CD14-positive monocyte (primary cell): ENCODE measurements at regions not wholly inside any gene's neighbourhood (a gene's known extent, or its start where the extent isn't known, plus 50 kb on each side); places are given as distances from the start of the nearest gene placed in this dataset.

ENCODE experiments used
- DNase-seq, 3 donors: peaks; one replicate each; pipeline ENCODE4 v3.0.0-alpha.2; 2011 to 2022
- H2AFZ ChIP-seq: 2 replicates; pipeline ENCODE4 v1.6.0; 2012; ENCODE audit warnings: mild to moderate bottlenecking, low read depth, low read length, inconsistent platforms; ENCODE audit not compliant: insufficient read depth, poor library complexity, severe bottlenecking
- H3K27ac ChIP-seq, 2 donors: 1 replicate in 1 of 2; 2 replicates in 1 of 2; pipeline ENCODE4 v1.5.1; 2012 to 2013; ENCODE audit warnings: low read length in 2 of 2, control low read depth in 1 of 2, inconsistent platforms in 1 of 2, low read depth in 1 of 2, mild to moderate bottlenecking in 1 of 2
- H3K27me3 ChIP-seq, 2 donors: one replicate each; pipeline versions ENCODE4 v1.6.0 to v1.6.1; 2011 to 2013; ENCODE audit warnings: low read length in 2 of 2; ENCODE audit not compliant: control insufficient read depth in 2 of 2, insufficient read depth in 2 of 2
- H3K36me3 ChIP-seq, 2 donors: replicated peaks in 1 of 2; 1 replicate in 1 of 2; 2 replicates in 1 of 2; pipeline versions ENCODE4 v1.5.1 to v1.6.1; 2012 to 2013; ENCODE audit warnings: low read length in 2 of 2, control low read depth in 1 of 2, inconsistent platforms in 1 of 2, mild to moderate bottlenecking in 1 of 2; ENCODE audit not compliant: insufficient read depth in 2 of 2, control insufficient read depth in 1 of 2
- H3K4me1 ChIP-seq, 2 donors: 1 replicate in 1 of 2; 2 replicates in 1 of 2; pipeline versions ENCODE4 v1.5.1 to v1.6.1; 2012 to 2013; ENCODE audit warnings: low read length in 2 of 2, control low read depth in 1 of 2, inconsistent platforms in 1 of 2, mild to moderate bottlenecking in 1 of 2, moderate library complexity in 1 of 2; ENCODE audit not compliant: insufficient read depth in 2 of 2, control insufficient read depth in 1 of 2
- H3K4me2 ChIP-seq: replicated peaks from 2 replicates; pipeline ENCODE3; 2012; ENCODE audit warnings: low read length, moderate library complexity, mild to moderate bottlenecking; ENCODE audit not compliant: poor library complexity, severe bottlenecking; ENCODE audit errors: extremely low read depth
- H3K4me3 ChIP-seq, 3 experiments: fragments of 200-600 bp in 1 of 3; sonication (generic) in 1 of 3; replicated peaks in 1 of 3; 1 replicate in 2 of 3; 2 replicates in 1 of 3; pipeline ENCODE4 v1.5.1; 2011 to 2013; ENCODE audit warnings: low read length in 3 of 3, mild to moderate bottlenecking in 3 of 3, control low read depth in 2 of 3, low read depth in 2 of 3, inconsistent platforms in 1 of 3, moderate library complexity in 1 of 3
- H3K79me2 ChIP-seq: 2 replicates; pipeline ENCODE4 v1.6.0; 2012; ENCODE audit warnings: mild to moderate bottlenecking, control low read depth, inconsistent platforms, low read length, moderate library complexity; ENCODE audit not compliant: insufficient read depth
- H3K9ac ChIP-seq: 2 replicates; pipeline ENCODE4 v1.6.0; 2017; ENCODE audit warnings: low read length, mild to moderate bottlenecking; ENCODE audit not compliant: insufficient read depth, poor library complexity, severe bottlenecking
- H3K9me3 ChIP-seq, 2 donors: replicated peaks in 1 of 2; 1 replicate in 1 of 2; 2 replicates in 1 of 2; pipeline versions ENCODE4 v1.5.1 to v1.6.1; 2012 to 2013; ENCODE audit warnings: low read length in 2 of 2, control low read depth in 1 of 2; ENCODE audit not compliant: control insufficient read depth in 1 of 2, insufficient read depth in 1 of 2
- H4K20me1 ChIP-seq: 2 replicates; pipeline ENCODE4 v1.6.0; 2012; ENCODE audit warnings: mild to moderate bottlenecking, low read length, control low read depth, moderate library complexity; ENCODE audit not compliant: insufficient read depth
- H3K27ac Mint-ChIP-seq, 7 donors: one replicate each; pipeline ENCODE4 v1.8.0; 2020; ENCODE audit warnings: mild to moderate bottlenecking in 7 of 7, mixed read lengths in 7 of 7, moderate library complexity in 6 of 7, inconsistent platforms in 2 of 7
- H3K27me3 Mint-ChIP-seq, 3 donors: one replicate each; pipeline ENCODE4 v1.8.0; 2021 to 2022; ENCODE audit warnings: low read depth in 3 of 3, mild to moderate bottlenecking in 3 of 3, mixed read lengths in 3 of 3, moderate library complexity in 3 of 3, inconsistent platforms in 1 of 3
- H3K36me3 Mint-ChIP-seq, 2 donors: one replicate each; pipeline ENCODE4 v1.8.0; 2020; ENCODE audit warnings: mixed read lengths in 2 of 2, inconsistent platforms in 1 of 2, mild to moderate bottlenecking in 1 of 2
- H3K4me1 Mint-ChIP-seq: one replicate; pipeline ENCODE4 v1.8.0; 2020; ENCODE audit warnings: mild to moderate bottlenecking, mixed read lengths
- H3K4me3 Mint-ChIP-seq, 2 donors: one replicate each; pipeline ENCODE4 v1.8.0; 2020; ENCODE audit warnings: mild to moderate bottlenecking in 2 of 2, mixed read lengths in 2 of 2, moderate library complexity in 1 of 2
- H3K9me3 Mint-ChIP-seq, 7 donors: one replicate each; pipeline ENCODE4 v1.8.0; 2020 to 2022; ENCODE audit warnings: mixed read lengths in 7 of 7, mild to moderate bottlenecking in 6 of 7, moderate library complexity in 6 of 7, inconsistent platforms in 2 of 7
- CTCF ChIP-seq: fragments of 200-600 bp; IDR thresholded peaks from one replicate; pipeline ENCODE4 v1.8.0; 2022; ENCODE audit warnings: antibody characterized with exemption, mild to moderate bottlenecking
- WGBS: methylation state at CpG from one replicate; pipeline ENCODE4 v1.1.5; 2013; ENCODE audit warnings: missing lambda C conversion rate; ENCODE audit not compliant: insufficient coverage; 5-methylcytosine and 5-hydroxymethylcytosine counted together
- intact Hi-C, 2 donors: fragments of 100-400 bp; cut with micrococcal nuclease; formaldehyde crosslinking; loops; one replicate each; pipeline versions ENCODE4 v1.15.0 to v1.15.1; 2023

GRCh38 chr10:129048513-129048912 is 418.5 kb upstream of the MGMT start:
- no peak for TF ChIP-seq CTCF
- Mint-ChIP-seq H3K36me3 (no peaks in the 10 kb centered on the region), H3K4me1 (no peaks in the 10 kb centered on the region), H3K9me3 (no peaks in the 10 kb centered on the region), H3K27ac (no peak overlapping the region), H3K27me3 (peaks cover 4 to 18% (median 7%) of the 10 kb centered on the region in 3 donors), H3K4me3 (no peak overlapping the region)
- no peak overlapping the region for H3K4me3 ChIP-seq
- H3K27me3 ChIP-seq: peaks cover 3 to 4% of the 10 kb centered on the region in 2 donors
- no peak for DNase-seq
- H2AFZ ChIP-seq: no peak overlapping the region
- intact Hi-C loops: no loop called here
- H3K36me3 ChIP-seq: no peaks in the 10 kb centered on the region
- no peaks in the 10 kb centered on the region for H3K9me3 ChIP-seq
- WGBS: 94% methylated on average over 11 of the region's 12 CpGs
- no peaks in the 10 kb centered on the region for H3K79me2 ChIP-seq
- no peaks in the 10 kb centered on the region for H3K4me1 ChIP-seq
- no peak overlapping the region for H3K4me2 ChIP-seq
- no peak overlapping the region for H3K27ac ChIP-seq
- no peak overlapping the region for H3K9ac ChIP-seq
- H4K20me1 ChIP-seq: no peaks in the 10 kb centered on the region

GRCh38 chr10:129049501-129049900 is 417.5 kb upstream of the MGMT start:
- WGBS: 88% methylated on average over 5 of the region's 7 CpGs
- no peaks in the 10 kb centered on the region for H3K4me1 Mint-ChIP-seq
- Histone ChIP-seq H3K79me2 (no peaks in the 10 kb centered on the region), H4K20me1 (no peaks in the 10 kb centered on the region), H3K9me3 (no peaks in the 10 kb centered on the region), H3K27ac (no peak overlapping the region), H3K36me3 (no peaks in the 10 kb centered on the region), H3K4me3 (no peak overlapping the region), H2AFZ (no peak overlapping the region), H3K4me2 (no peak overlapping the region), H3K4me1 (no peaks in the 10 kb centered on the region), H3K27me3 (no peaks in the 10 kb centered on the region), H3K9ac (no peak overlapping the region)
- intact Hi-C loops: no loop called here
- no peaks in the 10 kb centered on the region for H3K9me3 Mint-ChIP-seq
- TF ChIP-seq CTCF: no peak
- H3K36me3 Mint-ChIP-seq: no peaks in the 10 kb centered on the region
- no peak overlapping the region for H3K27ac Mint-ChIP-seq
- H3K4me3 Mint-ChIP-seq: no peak overlapping the region
- peaks cover 2 to 15% (median 4%) of the 10 kb centered on the region in 3 donors for H3K27me3 Mint-ChIP-seq
- no peak for DNase-seq
